Stomach (tissue), 8 donors: ENCODE measurements at regions not wholly inside any gene's neighbourhood (a gene's known extent, or its start where the extent isn't known, plus 50 kb on each side); places are given as distances from the start of the nearest gene placed in this dataset.

Source experiments
- DNase-seq, 2 donors: peaks; one replicate each; pipeline versions ENCODE4 v3.0.0 to v3.0.0-alpha.2; 2013 to 2019
- H3K27ac ChIP-seq, 5 donors: fragments of 200-600 bp in 4 of 5; sonication (generic) in 4 of 5; one replicate each; pipeline ENCODE4 v1.5.1; 2013 to 2019; ENCODE audit warnings: mild to moderate bottlenecking in 1 of 5, moderate library complexity in 1 of 5
- H3K27me3 ChIP-seq, 3 donors: fragments of 200-600 bp; sonication (generic); one replicate each; pipeline ENCODE4 v1.5.1; 2017 to 2019; ENCODE audit warnings: mixed run types in 1 of 3
- H3K36me3 ChIP-seq, 4 donors: fragments of 200-600 bp; sonication (generic); 1 replicate in 3 of 4; 2 replicates in 1 of 4; pipeline ENCODE4 v1.5.1; 2016 to 2019
- H3K4me1 ChIP-seq, 4 donors: fragments of 200-600 bp; sonication (generic); one replicate each; pipeline ENCODE4 v1.5.1; 2016 to 2019
- H3K4me3 ChIP-seq, 4 donors: fragments of 200-600 bp; sonication (generic) in 3 of 4; one replicate each; pipeline ENCODE4 v1.5.1; 2016 to 2019; ENCODE audit warnings: mild to moderate bottlenecking in 1 of 4
- H3K9me3 ChIP-seq, 4 donors: fragments of 200-600 bp; sonication (generic); one replicate each; pipeline ENCODE4 v1.5.1; 2016 to 2019
- EP300 ChIP-seq: sonication (generic); formaldehyde crosslinking; IDR thresholded peaks from one replicate; pipeline ENCODE4 v1.6.1; 2017; ENCODE audit warnings: antibody characterized with exemption
- POLR2A ChIP-seq, 4 donors: fragments of 450-650 bp; IDR thresholded peaks; one replicate each; pipeline ENCODE4 v1.6.1; 2016; ENCODE audit warnings: antibody characterized with exemption in 4 of 4, control low read depth in 2 of 4, mild to moderate bottlenecking in 1 of 4, moderate library complexity in 1 of 4
- POLR2AphosphoS5 ChIP-seq, 3 donors: sonication (generic); formaldehyde crosslinking; IDR thresholded peaks; one replicate each; pipeline ENCODE4 v1.6.1; 2016; ENCODE audit warnings: antibody characterized with exemption in 3 of 3
- WGBS, 5 donors: extraction: QIAGEN DNeasy Blood & Tissue Kit in 3 of 5; methylation state at CpG; one replicate each; pipeline versions ENCODE4 v1.1.5 to v1.1.7; 2013 to 2018; 5-methylcytosine and 5-hydroxymethylcytosine counted together
- intact Hi-C: fragments of 100-400 bp; cut with DNase I; formaldehyde crosslinking; loops from one replicate; pipeline ENCODE4 v1.15.1; 2023; ENCODE audit warnings: low total_unique reads
- TF ChIP-seq, protein P1 (sequence below), 7 experiments: fragments of 450-650 bp in 4 of 7; fragments of 200-600 bp in 3 of 7; sonication (generic) in 3 of 7; IDR thresholded peaks; one replicate each; pipeline ENCODE4 v1.5.1; 2016 to 2019; ENCODE audit warnings: antibody characterized with exemption in 7 of 7, control low read depth in 2 of 7, mild to moderate bottlenecking in 1 of 7
- donor health status: healthy with polysubstance abuse.
- donor health status: Bipolar disorder and iron deficiency.
- donor health status: healthy.

DNA sequence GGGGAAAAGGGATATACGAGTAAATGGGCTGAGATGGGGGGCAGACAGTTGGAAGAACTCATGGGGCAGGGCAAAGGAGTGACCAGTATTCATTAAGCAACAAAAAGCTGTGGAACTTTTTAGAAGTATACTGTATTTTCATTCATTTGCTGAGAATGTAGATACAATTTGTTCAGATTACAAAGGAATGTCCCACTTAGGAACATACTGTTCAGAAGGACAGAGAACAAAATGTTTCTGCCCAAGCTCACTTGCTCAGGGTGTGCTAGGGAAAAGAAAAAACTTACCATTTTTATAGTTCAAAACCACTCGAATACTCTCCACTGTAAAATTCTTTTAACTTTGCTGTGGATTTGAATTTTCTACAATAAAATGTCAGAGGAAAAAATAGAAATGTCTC, 135.2 kb upstream of the AFF2 start:
- 40 to 64% (median 51%) methylated on average over 2 of the region's 2 CpGs for WGBS, 5 donors
- Histone ChIP-seq H3K4me1 (no peaks in the 10 kb centered on the region), H3K4me3 (no peak overlapping the region), H3K27me3 (no peaks in the 10 kb centered on the region), H3K27ac (no peak overlapping the region), H3K36me3 (no peaks in the 10 kb centered on the region), H3K9me3 (no peaks in the 10 kb centered on the region)
- intact Hi-C loops = no loop called here
- TF ChIP-seq POLR2A (IDR thresholded peaks at IDR 0.05) (no peak), EP300 (no peak), POLR2AphosphoS5 (IDR thresholded peaks at IDR 0.05) (no peak)
- TF ChIP-seq, protein P1, sequence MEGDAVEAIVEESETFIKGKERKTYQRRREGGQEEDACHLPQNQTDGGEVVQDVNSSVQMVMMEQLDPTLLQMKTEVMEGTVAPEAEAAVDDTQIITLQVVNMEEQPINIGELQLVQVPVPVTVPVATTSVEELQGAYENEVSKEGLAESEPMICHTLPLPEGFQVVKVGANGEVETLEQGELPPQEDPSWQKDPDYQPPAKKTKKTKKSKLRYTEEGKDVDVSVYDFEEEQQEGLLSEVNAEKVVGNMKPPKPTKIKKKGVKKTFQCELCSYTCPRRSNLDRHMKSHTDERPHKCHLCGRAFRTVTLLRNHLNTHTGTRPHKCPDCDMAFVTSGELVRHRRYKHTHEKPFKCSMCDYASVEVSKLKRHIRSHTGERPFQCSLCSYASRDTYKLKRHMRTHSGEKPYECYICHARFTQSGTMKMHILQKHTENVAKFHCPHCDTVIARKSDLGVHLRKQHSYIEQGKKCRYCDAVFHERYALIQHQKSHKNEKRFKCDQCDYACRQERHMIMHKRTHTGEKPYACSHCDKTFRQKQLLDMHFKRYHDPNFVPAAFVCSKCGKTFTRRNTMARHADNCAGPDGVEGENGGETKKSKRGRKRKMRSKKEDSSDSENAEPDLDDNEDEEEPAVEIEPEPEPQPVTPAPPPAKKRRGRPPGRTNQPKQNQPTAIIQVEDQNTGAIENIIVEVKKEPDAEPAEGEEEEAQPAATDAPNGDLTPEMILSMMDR (IDR thresholded peaks at IDR 0.05) = no peak
- no peak for DNase-seq

DNA sequence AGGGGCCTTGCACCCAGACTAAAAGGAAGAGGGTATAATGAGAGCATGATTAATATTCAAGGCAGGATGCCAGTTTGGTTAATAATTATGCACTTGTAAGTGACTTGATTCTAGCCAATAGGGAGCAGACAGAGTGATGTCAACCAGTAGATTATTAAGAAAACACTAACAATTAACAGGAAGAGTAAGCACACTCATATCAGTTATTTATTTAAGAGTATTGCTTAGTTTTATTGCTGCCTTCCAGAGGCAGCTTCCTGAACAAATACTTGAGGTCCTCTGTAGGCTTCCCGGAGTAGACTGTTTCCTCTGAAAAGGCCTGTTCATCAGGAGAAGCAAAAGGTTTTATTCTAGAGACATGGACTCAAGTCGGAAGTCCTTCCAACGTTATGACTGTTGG, 129.1 kb upstream of the AFF2 start:
- Histone ChIP-seq H3K4me3 (no peak overlapping the region), H3K27ac (no peak overlapping the region), H3K4me1 (no peaks in the 10 kb centered on the region), H3K36me3 (no peaks in the 10 kb centered on the region), H3K27me3 (no peaks in the 10 kb centered on the region), H3K9me3 (peaks cover 0 to 6% (median 0%) of the 10 kb centered on the region in 4 donors)
- intact Hi-C loops = no loop called here
- no peak for DNase-seq
- WGBS, 5 donors = 36 to 64% (median 48%) methylated on average over 3 of the region's 3 CpGs
- TF ChIP-seq, protein P1 (IDR thresholded peaks at IDR 0.05) = no peak
- TF ChIP-seq EP300 = no peak
- no peak for TF ChIP-seq POLR2A (IDR thresholded peaks at IDR 0.05)
- no peak for TF ChIP-seq POLR2AphosphoS5 (IDR thresholded peaks at IDR 0.05)

DNA sequence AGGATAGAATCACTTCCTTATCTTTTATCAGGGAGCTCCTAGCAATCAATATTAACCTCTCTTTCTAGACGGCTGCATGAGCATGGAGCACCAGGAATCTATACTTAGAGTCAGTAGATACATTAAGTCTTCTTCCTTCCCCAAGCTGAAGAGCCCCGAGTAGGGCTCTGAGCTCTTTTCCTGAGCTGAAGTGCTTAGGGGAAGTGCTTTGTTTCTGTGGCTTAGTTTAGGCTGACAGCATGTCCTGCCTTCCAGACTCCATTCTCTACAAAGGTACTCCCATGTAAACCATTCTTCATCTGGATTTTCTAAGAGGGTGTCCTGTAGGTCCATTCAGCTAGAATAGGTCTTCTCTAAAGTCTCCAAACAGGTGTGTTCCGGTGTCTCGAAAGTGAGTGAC, 127.5 kb upstream of the AFF2 start:
- Histone ChIP-seq H3K4me3 (no peak overlapping the region), H3K9me3 (peaks cover 0 to 10% (median 0%) of the 10 kb centered on the region in 4 donors), H3K4me1 (no peaks in the 10 kb centered on the region), H3K36me3 (no peaks in the 10 kb centered on the region), H3K27ac (no peak overlapping the region), H3K27me3 (no peaks in the 10 kb centered on the region)
- TF ChIP-seq, protein P1 (IDR thresholded peaks at IDR 0.05) = no peak
- no peak for TF ChIP-seq EP300
- TF ChIP-seq POLR2A (IDR thresholded peaks at IDR 0.05) = no peak
- no peak for TF ChIP-seq POLR2AphosphoS5 (IDR thresholded peaks at IDR 0.05)
- DNase-seq = no peak
- WGBS, 5 donors = 48 to 66% (median 57%) methylated on average over 3 to 4 of the region's 4 CpGs
- intact Hi-C loops = no loop called here

DNA sequence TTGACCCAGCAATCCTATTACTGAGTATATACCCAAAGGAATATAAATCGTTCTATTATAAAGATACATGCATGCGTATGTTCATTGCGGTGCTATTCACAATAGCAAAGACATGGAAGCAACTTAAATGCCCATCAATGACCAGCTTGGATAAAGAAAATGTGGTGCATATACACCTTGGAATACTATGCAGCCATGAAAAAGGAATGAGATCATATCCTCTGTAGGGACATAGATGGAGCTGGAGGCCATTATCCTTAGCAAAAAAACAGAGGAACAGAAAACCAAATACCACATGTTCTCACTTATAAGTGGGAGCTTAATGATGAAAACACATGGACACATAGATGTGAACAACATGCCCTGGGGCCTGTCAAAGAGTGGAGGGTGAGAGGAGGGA, 124.1 kb upstream of the AFF2 start:
- no peaks in the 10 kb centered on the region for H3K36me3 ChIP-seq
- 97 to 100% (median 99%) methylated on average over 3 of the region's 3 CpGs for WGBS, 5 donors
- H3K4me1 ChIP-seq = no peaks in the 10 kb centered on the region
- no peak for DNase-seq
- no peaks in the 10 kb centered on the region for H3K27me3 ChIP-seq
- intact Hi-C loops = no loop called here
- H3K27ac ChIP-seq = no peak overlapping the region
- TF ChIP-seq, protein P1 (IDR thresholded peaks at IDR 0.05) = no peak
- no peak for TF ChIP-seq EP300
- no peak for TF ChIP-seq POLR2AphosphoS5 (IDR thresholded peaks at IDR 0.05)
- TF ChIP-seq POLR2A (IDR thresholded peaks at IDR 0.05) = no peak
- H3K9me3 ChIP-seq = peaks cover 0 to 10% (median 3%) of the 10 kb centered on the region in 4 donors
- H3K4me3 ChIP-seq = no peak overlapping the region
